GM20000 (cell line): ENCODE measurements at regions not wholly inside any gene's neighbourhood (a gene's known extent, or its start where the extent isn't known, plus 50 kb on each side); places are given as distances from the start of the nearest gene placed in this dataset.

ENCODE experiments used
- DNase-seq: peaks from one replicate; pipeline ENCODE4 v3.0.0; 2012; ENCODE audit warnings: low spot score
- CTCF ChIP-seq: IDR thresholded peaks from 2 replicates; pipeline ENCODE4 v1.5.1; 2012; ENCODE audit warnings: mild to moderate bottlenecking, control low read depth; ENCODE audit errors: extremely low read depth, missing control alignments

GRCh38 chr20:9981829-9982228, 53.0 kb upstream of the ANKEF1 start:
- no peak for DNase-seq
- no peak for TF ChIP-seq CTCF

GRCh38 chr20:9978397-9979004, 56.3 kb upstream of the ANKEF1 start:
- peak; percentile 88 for TF ChIP-seq CTCF
- DNase-seq: peak; percentile 59

- no peak for TF ChIP-seq CTCF
- DNase-seq: no peak
These were observed 57.2 kb upstream of the ANKEF1 start for GRCh38 chr20:9977629-9978028.

GRCh38 chr20:9974324-9974723, 60.5 kb upstream of the ANKEF1 start:
- no peak for DNase-seq
- TF ChIP-seq CTCF: no peak

GRCh38 chr20:9971746-9972145, 63.0 kb upstream of the ANKEF1 start:
- TF ChIP-seq CTCF: no peak
- no peak for DNase-seq

GRCh38 chr20:9969626-9970025, 65.2 kb upstream of the ANKEF1 start:
- no peak for DNase-seq
- TF ChIP-seq CTCF: no peak

- no peak for DNase-seq
- no peak for TF ChIP-seq CTCF
These were observed 66.8 kb upstream of the ANKEF1 start for GRCh38 chr20:9968015-9968414.

GRCh38 chr20:9966966-9967365, 67.8 kb upstream of the ANKEF1 start:
- no peak for DNase-seq
- peak; percentile 15 for TF ChIP-seq CTCF
